Endodermal cell (in vitro differentiated cells): ENCODE measurements at regions not wholly inside any gene's neighbourhood (a gene's known extent, or its start where the extent isn't known, plus 50 kb on each side); places are given as distances from the start of the nearest gene placed in this dataset.

Source experiments
- DNase-seq: peaks from one replicate; pipeline ENCODE4 v3.0.0-alpha.2; 2017
- H3K27ac ChIP-seq: 2 replicates; pipeline ENCODE4 v1.5.1; 2013; ENCODE audit warnings: mild to moderate bottlenecking, low read depth, low read length, moderate library complexity
- H3K27me3 ChIP-seq: 2 replicates; pipeline ENCODE4 v1.6.1; 2013; ENCODE audit warnings: mild to moderate bottlenecking, low read length, moderate library complexity; ENCODE audit not compliant: insufficient read depth, control insufficient read depth, poor library complexity, severe bottlenecking
- H3K36me3 ChIP-seq: 2 replicates; pipeline ENCODE4 v1.7.0; 2013; ENCODE audit warnings: mild to moderate bottlenecking, low read length, moderate library complexity; ENCODE audit not compliant: control insufficient read depth, insufficient read depth
- H3K4me1 ChIP-seq: one replicate; pipeline ENCODE4 v1.7.0; 2013; ENCODE audit warnings: low read length; ENCODE audit not compliant: control insufficient read depth, insufficient read depth
- H3K4me3 ChIP-seq: 2 replicates; pipeline ENCODE4 v1.5.1; 2013; ENCODE audit warnings: mild to moderate bottlenecking, low read length, moderate library complexity
- H3K9ac ChIP-seq: 2 replicates; pipeline ENCODE4 v1.6.1; 2013; ENCODE audit warnings: mild to moderate bottlenecking, low read length, moderate library complexity; ENCODE audit not compliant: poor library complexity, severe bottlenecking; ENCODE audit errors: extremely low read depth
- H3K9me3 ChIP-seq: 2 replicates; pipeline ENCODE4 v1.6.1; 2013; ENCODE audit warnings: mild to moderate bottlenecking, low read length, moderate library complexity; ENCODE audit not compliant: control insufficient read depth
- H3K27ac Mint-ChIP-seq: 2 replicates; pipeline ENCODE4 v1.8.0; 2020; ENCODE audit warnings: mixed read lengths
- H3K27me3 Mint-ChIP-seq: 2 replicates; pipeline ENCODE4 v1.8.0; 2021; ENCODE audit warnings: mild to moderate bottlenecking, mixed read lengths; ENCODE audit not compliant: insufficient read depth
- H3K36me3 Mint-ChIP-seq: 2 replicates; pipeline ENCODE4 v1.8.0; 2020; ENCODE audit warnings: low read depth, mixed read lengths
- H3K4me1 Mint-ChIP-seq: 2 replicates; pipeline ENCODE4 v1.8.0; 2020; ENCODE audit warnings: mixed read lengths
- H3K4me3 Mint-ChIP-seq: 2 replicates; pipeline ENCODE4 v1.8.0; 2020; ENCODE audit warnings: mild to moderate bottlenecking, moderate library complexity, mixed read lengths
- H3K9me3 Mint-ChIP-seq: 2 replicates; pipeline ENCODE4 v1.8.0; 2020; ENCODE audit warnings: mild to moderate bottlenecking, mixed read lengths
- WGBS, 2 experiments: methylation state at CpG; one replicate each; pipeline versions ENCODE4 v1.1.5 to v1.1.7; 2013; ENCODE audit warnings: missing lambda C conversion rate in 2 of 2, mixed read lengths in 1 of 2; ENCODE audit not compliant: insufficient coverage in 1 of 2, insufficient read length in 1 of 2; 5-methylcytosine and 5-hydroxymethylcytosine counted together
- TF ChIP-seq, protein P1 (sequence below): fragments of 200-600 bp; sonication (generic); conservative IDR thresholded peaks from 2 replicates; pipeline ENCODE4 v1.5.0; 2021; ENCODE audit warnings: antibody characterized with exemption, mild to moderate bottlenecking

DNA sequence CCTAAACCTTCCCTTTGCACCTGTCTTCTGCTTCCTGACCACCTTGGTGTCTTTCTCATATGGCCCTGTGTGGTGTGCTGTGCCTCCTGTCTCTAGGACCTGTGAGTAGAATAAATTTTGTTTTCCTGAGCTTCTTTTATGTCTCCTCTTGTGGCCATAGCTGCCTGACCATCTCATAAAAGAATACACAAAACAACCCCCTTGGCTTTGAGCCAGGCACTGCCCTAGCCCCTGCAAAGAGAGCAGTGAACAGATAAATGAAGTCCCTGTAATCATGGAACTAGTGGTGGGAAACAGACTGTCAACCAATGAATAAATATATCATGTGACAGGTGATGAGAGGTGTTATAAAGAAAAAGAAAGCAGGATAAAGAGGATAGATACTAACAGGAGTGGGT, 485.1 kb downstream of the CSNK1G3 start:
- Mint-ChIP-seq H3K9me3 (no peaks in the 10 kb centered on the region), H3K36me3 (no peaks in the 10 kb centered on the region), H3K4me1 (peaks cover 56% of the 10 kb centered on the region), H3K27ac (no peak overlapping the region), H3K27me3 (peaks cover 4% of the 10 kb centered on the region), H3K4me3 (no peak overlapping the region)
- Histone ChIP-seq H3K4me1 (peaks cover 21% of the 10 kb centered on the region), H3K36me3 (no peaks in the 10 kb centered on the region), H3K9ac (no peak overlapping the region), H3K4me3 (no peak overlapping the region), H3K27ac (peak overlapping the region; percentile 89), H3K9me3 (no peaks in the 10 kb centered on the region), H3K27me3 (no peaks in the 10 kb centered on the region)
- DNase-seq, result no peak
- TF ChIP-seq, protein P1, sequence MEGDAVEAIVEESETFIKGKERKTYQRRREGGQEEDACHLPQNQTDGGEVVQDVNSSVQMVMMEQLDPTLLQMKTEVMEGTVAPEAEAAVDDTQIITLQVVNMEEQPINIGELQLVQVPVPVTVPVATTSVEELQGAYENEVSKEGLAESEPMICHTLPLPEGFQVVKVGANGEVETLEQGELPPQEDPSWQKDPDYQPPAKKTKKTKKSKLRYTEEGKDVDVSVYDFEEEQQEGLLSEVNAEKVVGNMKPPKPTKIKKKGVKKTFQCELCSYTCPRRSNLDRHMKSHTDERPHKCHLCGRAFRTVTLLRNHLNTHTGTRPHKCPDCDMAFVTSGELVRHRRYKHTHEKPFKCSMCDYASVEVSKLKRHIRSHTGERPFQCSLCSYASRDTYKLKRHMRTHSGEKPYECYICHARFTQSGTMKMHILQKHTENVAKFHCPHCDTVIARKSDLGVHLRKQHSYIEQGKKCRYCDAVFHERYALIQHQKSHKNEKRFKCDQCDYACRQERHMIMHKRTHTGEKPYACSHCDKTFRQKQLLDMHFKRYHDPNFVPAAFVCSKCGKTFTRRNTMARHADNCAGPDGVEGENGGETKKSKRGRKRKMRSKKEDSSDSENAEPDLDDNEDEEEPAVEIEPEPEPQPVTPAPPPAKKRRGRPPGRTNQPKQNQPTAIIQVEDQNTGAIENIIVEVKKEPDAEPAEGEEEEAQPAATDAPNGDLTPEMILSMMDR, result no peak

DNA sequence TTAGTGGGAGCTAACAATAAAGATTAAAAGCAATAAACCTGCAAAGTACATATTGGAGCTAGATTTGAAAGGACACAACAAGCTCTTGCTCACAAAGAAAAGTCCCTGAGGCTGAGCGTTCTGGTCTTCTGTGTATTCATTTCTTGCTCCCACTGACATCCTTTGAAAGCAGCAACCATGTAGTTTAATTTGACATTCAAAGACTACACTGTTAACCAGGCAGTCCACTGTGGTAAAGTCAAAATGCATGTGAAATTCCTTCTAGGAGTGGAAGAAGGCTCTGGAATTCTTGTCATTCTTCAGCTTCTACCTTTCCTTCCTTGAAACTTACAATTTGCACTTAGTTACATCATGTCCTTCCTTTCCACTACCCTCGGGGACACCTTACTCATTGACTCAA, 480.7 kb downstream of the CSNK1G3 start:
- Histone ChIP-seq H3K4me3 (no peak overlapping the region), H3K9ac (no peak overlapping the region), H3K9me3 (no peaks in the 10 kb centered on the region), H3K27me3 (no peaks in the 10 kb centered on the region), H3K27ac (no peak overlapping the region), H3K4me1 (no peaks in the 10 kb centered on the region), H3K36me3 (no peaks in the 10 kb centered on the region)
- 66 to 78% methylated on average over 2 of the region's 2 CpGs for WGBS, 2 experiments
- DNase-seq, result no peak
- peaks cover 15% of the 10 kb centered on the region for H3K4me1 Mint-ChIP-seq
- TF ChIP-seq, protein P1, result no peak
- no peaks in the 10 kb centered on the region for H3K36me3 Mint-ChIP-seq
- H3K27ac Mint-ChIP-seq, result no peak overlapping the region
- peaks cover 4% of the 10 kb centered on the region for H3K27me3 Mint-ChIP-seq
- H3K9me3 Mint-ChIP-seq, result peaks cover 6% of the 10 kb centered on the region
- H3K4me3 Mint-ChIP-seq, result no peak overlapping the region

DNA sequence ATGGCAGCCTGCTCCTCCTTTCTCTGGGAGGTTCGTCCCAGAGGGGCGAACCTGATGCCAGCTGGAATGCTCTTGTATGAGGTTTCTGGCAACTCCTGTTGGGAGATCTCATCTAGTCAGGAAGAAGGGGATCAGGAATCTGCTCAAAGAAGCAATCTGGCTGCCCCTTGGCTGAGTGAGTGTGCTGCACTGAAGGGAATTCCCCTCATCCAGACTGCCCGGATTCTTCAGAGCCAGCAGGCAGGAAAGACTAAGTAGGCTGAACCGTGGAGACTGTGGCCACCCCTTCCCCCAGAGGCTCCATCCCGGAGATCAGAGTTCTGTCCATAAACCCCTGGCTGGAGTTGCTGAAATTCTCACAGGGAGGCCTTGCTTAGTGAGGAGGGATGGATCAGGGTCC, 476.0 kb downstream of the CSNK1G3 start:
- Mint-ChIP-seq H3K36me3 (no peaks in the 10 kb centered on the region), H3K4me1 (peaks cover 4% of the 10 kb centered on the region)

More for the DNA sequence above, 476.0 kb downstream of the CSNK1G3 start:
- no peak overlapping the region for H3K4me3 ChIP-seq
- H3K27me3 ChIP-seq, result no peaks in the 10 kb centered on the region
- no peaks in the 10 kb centered on the region for H3K27me3 Mint-ChIP-seq
- no peaks in the 10 kb centered on the region for H3K9me3 ChIP-seq
- H3K27ac Mint-ChIP-seq, result no peak overlapping the region
- 89% methylated on average over 5 of the region's 5 CpGs; no CpG with 5 or more reads in 1 of the 2 experiments for WGBS, 2 experiments
- no peak for DNase-seq
- no peaks in the 10 kb centered on the region for H3K36me3 ChIP-seq
- no peak overlapping the region for H3K27ac ChIP-seq
- TF ChIP-seq, protein P1, result no peak
- no peaks in the 10 kb centered on the region for H3K4me1 ChIP-seq
- H3K9me3 Mint-ChIP-seq, result peaks cover 37% of the 10 kb centered on the region
- no peak overlapping the region for H3K9ac ChIP-seq
- H3K4me3 Mint-ChIP-seq, result no peak overlapping the region
